Kidney epithelial cell (primary cell): ENCODE measurements at regions not wholly inside any gene's neighbourhood (a gene's known extent, or its start where the extent isn't known, plus 50 kb on each side); places are given as distances from the start of the nearest gene placed in this dataset.

Experiments used
- DNase-seq: peaks from one replicate; pipeline ENCODE4 v3.0.0-alpha.2; 2010; ENCODE audit warnings: low read depth
- H3K27me3 ChIP-seq: 2 replicates; pipeline ENCODE4 v1.6.0; 2011; ENCODE audit warnings: low read length; ENCODE audit not compliant: control insufficient read depth, insufficient read depth
- H3K36me3 ChIP-seq: 2 replicates; pipeline ENCODE4 v1.5.1; 2011; ENCODE audit warnings: low read length; ENCODE audit not compliant: control insufficient read depth, insufficient read depth
- H3K4me3 ChIP-seq: 2 replicates; pipeline ENCODE4 v1.5.1; 2011; ENCODE audit warnings: low read depth, mild to moderate bottlenecking, control low read depth, low read length
- TF ChIP-seq, protein P1 (sequence below): IDR thresholded peaks from 2 replicates; pipeline ENCODE4 v1.5.1; 2011; ENCODE audit warnings: mild to moderate bottlenecking, moderate library complexity, low read length, control low read depth, inconsistent platforms; ENCODE audit not compliant: insufficient read depth, poor library complexity, severe bottlenecking

DNA sequence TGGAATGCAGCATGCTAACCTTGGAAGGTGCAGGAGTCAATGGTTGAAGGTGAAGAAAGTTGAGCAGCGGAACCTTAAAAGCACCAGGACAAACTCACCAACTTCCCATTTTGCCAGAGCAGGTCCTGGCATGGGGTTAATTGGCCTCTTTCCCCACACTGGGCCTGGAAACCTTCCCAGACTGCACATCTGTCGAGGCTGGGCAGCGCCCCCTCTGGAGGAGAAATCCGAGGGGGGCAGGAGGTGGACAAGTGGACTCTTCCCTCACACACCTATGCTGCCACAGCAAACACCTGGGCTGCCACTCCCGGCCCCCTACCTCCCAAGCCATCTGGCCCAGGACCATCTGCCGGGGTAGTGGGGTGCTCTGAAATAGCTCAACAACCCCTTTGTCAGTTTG lies 232.4 kb downstream of the CBLN1 start:
- H3K4me3 ChIP-seq, result no peak overlapping the region
- TF ChIP-seq, protein P1, sequence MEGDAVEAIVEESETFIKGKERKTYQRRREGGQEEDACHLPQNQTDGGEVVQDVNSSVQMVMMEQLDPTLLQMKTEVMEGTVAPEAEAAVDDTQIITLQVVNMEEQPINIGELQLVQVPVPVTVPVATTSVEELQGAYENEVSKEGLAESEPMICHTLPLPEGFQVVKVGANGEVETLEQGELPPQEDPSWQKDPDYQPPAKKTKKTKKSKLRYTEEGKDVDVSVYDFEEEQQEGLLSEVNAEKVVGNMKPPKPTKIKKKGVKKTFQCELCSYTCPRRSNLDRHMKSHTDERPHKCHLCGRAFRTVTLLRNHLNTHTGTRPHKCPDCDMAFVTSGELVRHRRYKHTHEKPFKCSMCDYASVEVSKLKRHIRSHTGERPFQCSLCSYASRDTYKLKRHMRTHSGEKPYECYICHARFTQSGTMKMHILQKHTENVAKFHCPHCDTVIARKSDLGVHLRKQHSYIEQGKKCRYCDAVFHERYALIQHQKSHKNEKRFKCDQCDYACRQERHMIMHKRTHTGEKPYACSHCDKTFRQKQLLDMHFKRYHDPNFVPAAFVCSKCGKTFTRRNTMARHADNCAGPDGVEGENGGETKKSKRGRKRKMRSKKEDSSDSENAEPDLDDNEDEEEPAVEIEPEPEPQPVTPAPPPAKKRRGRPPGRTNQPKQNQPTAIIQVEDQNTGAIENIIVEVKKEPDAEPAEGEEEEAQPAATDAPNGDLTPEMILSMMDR, result no peak
- DNase-seq, result no peak
- no peaks in the 10 kb centered on the region for H3K36me3 ChIP-seq
- no peaks in the 10 kb centered on the region for H3K27me3 ChIP-seq

- H3K4me3 ChIP-seq, result no peak overlapping the region
- TF ChIP-seq, protein P1, result no peak
- DNase-seq, result no peak
- no peaks in the 10 kb centered on the region for H3K27me3 ChIP-seq
- H3K36me3 ChIP-seq, result no peaks in the 10 kb centered on the region
These were observed 233.1 kb downstream of the CBLN1 start for GRCh38 chr16:49048557-49048956.

- Histone ChIP-seq H3K4me3 (no peak overlapping the region), H3K36me3 (no peaks in the 10 kb centered on the region), H3K27me3 (no peaks in the 10 kb centered on the region)
- TF ChIP-seq, protein P1, result no peak
- DNase-seq, result no peak
These were observed 245.5 kb downstream of the CBLN1 start for GRCh38 chr16:49036126-49036525.

DNA sequence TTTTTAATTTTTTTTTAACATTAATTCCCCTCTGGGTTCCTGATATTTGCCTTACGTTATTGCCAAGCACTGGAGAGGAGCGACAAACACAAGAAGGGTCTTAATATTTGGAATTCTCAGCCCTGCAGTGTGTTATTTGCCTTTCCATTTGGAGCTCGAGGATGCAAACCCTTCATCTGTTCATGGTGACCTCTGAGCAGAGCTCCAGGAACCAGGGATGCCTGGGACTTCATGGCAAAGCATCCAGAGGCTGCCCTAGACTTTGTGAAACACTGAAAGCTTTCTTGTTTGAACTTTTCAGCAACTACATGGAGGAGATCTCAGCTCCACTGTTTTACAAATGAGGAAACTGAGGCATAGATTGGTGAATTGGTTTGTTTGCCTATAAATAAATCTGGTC lies 254.2 kb downstream of the CBLN1 start:
- TF ChIP-seq, protein P1, result no peak
- H3K4me3 ChIP-seq, result no peak overlapping the region
- DNase-seq, result no peak
- H3K36me3 ChIP-seq, result no peaks in the 10 kb centered on the region
- no peaks in the 10 kb centered on the region for H3K27me3 ChIP-seq

DNA sequence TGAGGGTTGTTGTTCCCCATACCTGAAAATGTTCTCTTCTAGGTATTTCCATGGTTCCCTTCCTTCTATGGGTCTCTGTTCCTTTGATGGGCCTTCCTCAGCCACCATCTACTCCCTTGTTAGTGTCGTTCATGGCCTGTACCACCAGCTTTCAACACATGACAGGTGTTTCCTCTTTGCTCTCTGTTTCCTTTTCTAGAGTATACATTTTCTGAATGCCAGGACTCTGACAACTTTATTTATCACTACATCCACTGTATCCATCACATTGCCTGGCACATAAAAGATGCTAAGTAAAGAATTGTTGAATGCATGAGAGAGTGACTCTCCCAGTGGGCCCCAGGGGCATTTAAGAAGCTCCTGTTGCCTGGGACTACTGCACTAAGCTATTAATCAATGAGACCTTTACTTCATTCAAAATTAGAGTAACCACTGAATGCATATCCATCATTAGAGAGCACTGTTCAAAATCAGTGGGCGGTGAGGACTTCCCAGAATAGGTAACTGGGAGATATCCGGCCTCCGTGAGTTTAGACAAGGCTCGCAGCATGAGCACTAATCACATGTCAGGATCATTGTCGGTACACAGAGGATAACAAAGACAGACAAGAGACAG lies 255.0 kb downstream of the CBLN1 start:
- no peaks in the 10 kb centered on the region for H3K27me3 ChIP-seq
- H3K36me3 ChIP-seq, result no peaks in the 10 kb centered on the region
- no peak for DNase-seq
- H3K4me3 ChIP-seq, result no peak overlapping the region
- TF ChIP-seq, protein P1, result no peak

- Histone ChIP-seq H3K27me3 (no peaks in the 10 kb centered on the region), H3K4me3 (no peak overlapping the region), H3K36me3 (no peaks in the 10 kb centered on the region)
- DNase-seq, result no peak
- TF ChIP-seq, protein P1, result no peak
These were observed 256.7 kb downstream of the CBLN1 start for GRCh38 chr16:49024896-49025295.
